ENCODE measurements at regions not wholly inside any gene's neighbourhood (a gene's known extent, or its start where the extent isn't known, plus 50 kb on each side); places are given as distances from the start of the nearest gene placed in this dataset.
"Not testable (repeated sequence)": the region's sequence is repeated elsewhere in the genome, so short reads cannot be mapped to it uniquely, and the experiment has no call there.

GRCh38 chr3:20288050-20288449 lies 102.0 kb upstream of the SGO1 start:
- Histone ChIP-seq H3K4me1 (ENCODE audit: control insufficient read depth in 1 of 2, insufficient read depth in 2 of 2, low read length in 2 of 2) (no peaks in the 10 kb centered on the region), H3K36me3 (replicated peaks in 1 of 2; ENCODE audit: control insufficient read depth in 1 of 2, insufficient read depth in 2 of 2, low read length in 2 of 2) (no peaks in the 10 kb centered on the region), H4K20me1 (ENCODE audit: insufficient read depth, low read length) (no peaks in the 10 kb centered on the region), H3K9me3 (replicated peaks in 1 of 2; ENCODE audit: control insufficient read depth in 1 of 2, insufficient read depth in 1 of 2, low read length in 2 of 2) (peaks cover 2 to 3% of the 10 kb centered on the region in 2 donors), H2AFZ (ENCODE audit: insufficient read depth, low read depth, low read length, poor library complexity, severe bottlenecking) (no peak overlapping the region), H3K79me2 (ENCODE audit: insufficient read depth, low read length) (no peaks in the 10 kb centered on the region), H3K4me2 (replicated peaks; ENCODE audit: extremely low read depth, low read length, poor library complexity, severe bottlenecking) (no peak overlapping the region), H3K27me3 (ENCODE audit: control insufficient read depth in 2 of 2, insufficient read depth in 2 of 2, low read length in 2 of 2) (no peaks in the 10 kb centered on the region), H3K27ac (ENCODE audit: low read depth in 1 of 2, low read length in 2 of 2) (no peak overlapping the region), H3K4me3 (replicated peaks in 1 of 3; ENCODE audit: low read depth in 2 of 3, low read length in 3 of 3) (no peak overlapping the region), H3K9ac (ENCODE audit: insufficient read depth, low read length, poor library complexity, severe bottlenecking) (no peak overlapping the region)
- TF ChIP-seq, protein P1, sequence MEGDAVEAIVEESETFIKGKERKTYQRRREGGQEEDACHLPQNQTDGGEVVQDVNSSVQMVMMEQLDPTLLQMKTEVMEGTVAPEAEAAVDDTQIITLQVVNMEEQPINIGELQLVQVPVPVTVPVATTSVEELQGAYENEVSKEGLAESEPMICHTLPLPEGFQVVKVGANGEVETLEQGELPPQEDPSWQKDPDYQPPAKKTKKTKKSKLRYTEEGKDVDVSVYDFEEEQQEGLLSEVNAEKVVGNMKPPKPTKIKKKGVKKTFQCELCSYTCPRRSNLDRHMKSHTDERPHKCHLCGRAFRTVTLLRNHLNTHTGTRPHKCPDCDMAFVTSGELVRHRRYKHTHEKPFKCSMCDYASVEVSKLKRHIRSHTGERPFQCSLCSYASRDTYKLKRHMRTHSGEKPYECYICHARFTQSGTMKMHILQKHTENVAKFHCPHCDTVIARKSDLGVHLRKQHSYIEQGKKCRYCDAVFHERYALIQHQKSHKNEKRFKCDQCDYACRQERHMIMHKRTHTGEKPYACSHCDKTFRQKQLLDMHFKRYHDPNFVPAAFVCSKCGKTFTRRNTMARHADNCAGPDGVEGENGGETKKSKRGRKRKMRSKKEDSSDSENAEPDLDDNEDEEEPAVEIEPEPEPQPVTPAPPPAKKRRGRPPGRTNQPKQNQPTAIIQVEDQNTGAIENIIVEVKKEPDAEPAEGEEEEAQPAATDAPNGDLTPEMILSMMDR (IDR thresholded peaks at IDR 0.05): no peak
- Mint-ChIP-seq H3K4me3 (no peak overlapping the region), H3K36me3 (no peaks in the 10 kb centered on the region), H3K4me1 (no peaks in the 10 kb centered on the region), H3K27me3 (ENCODE audit: low read depth in 3 of 3) (peaks cover 0 to 1% (median 1%) of the 10 kb centered on the region in 3 donors), H3K9me3 (peaks cover 6 to 27% (median 20%) of the 10 kb centered on the region in 7 donors), H3K27ac (no peak overlapping the region)
- no peak for DNase-seq
- intact Hi-C loops (cut with micrococcal nuclease): no loop called here

DNA sequence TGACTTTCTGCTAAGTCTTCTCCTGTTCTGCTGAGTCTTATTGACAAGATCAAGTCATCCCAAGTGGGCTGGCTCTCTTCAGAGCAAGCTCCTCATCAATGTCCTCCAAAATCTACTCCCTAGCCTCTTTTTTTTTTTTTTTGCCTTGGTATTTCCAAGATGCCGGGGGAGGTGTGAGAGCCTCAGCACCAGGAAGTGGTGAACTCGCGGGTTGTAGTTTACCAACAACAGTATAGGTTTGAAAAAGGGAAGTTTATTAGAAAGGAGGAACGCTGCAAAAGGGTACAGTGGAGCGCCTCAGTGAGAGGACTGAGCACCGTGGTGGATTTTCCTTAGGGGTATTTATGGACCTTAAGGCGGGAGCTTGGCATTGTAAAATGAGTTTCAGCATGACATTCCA lies 94.3 kb upstream of the SGO1 start:
- H3K4me3 ChIP-seq (replicated peaks in 1 of 3; ENCODE audit: low read depth in 2 of 3, low read length in 3 of 3): no peak overlapping the region
- H2AFZ ChIP-seq (ENCODE audit: insufficient read depth, low read depth, low read length, poor library complexity, severe bottlenecking): no peak overlapping the region
- H3K27ac Mint-ChIP-seq: no peak overlapping the region
- peaks cover 12 to 14% of the 10 kb centered on the region in 2 donors for H3K9me3 ChIP-seq (replicated peaks in 1 of 2; ENCODE audit: control insufficient read depth in 1 of 2, insufficient read depth in 1 of 2, low read length in 2 of 2)
- no peaks in the 10 kb centered on the region for H3K27me3 ChIP-seq (ENCODE audit: control insufficient read depth in 2 of 2, insufficient read depth in 2 of 2, low read length in 2 of 2)
- no peaks in the 10 kb centered on the region for H3K4me1 Mint-ChIP-seq
- no peaks in the 10 kb centered on the region for H3K36me3 Mint-ChIP-seq
- no peak overlapping the region for H3K27ac ChIP-seq (ENCODE audit: low read depth in 1 of 2, low read length in 2 of 2)
- H3K4me3 Mint-ChIP-seq: no peak overlapping the region
- H3K79me2 ChIP-seq (ENCODE audit: insufficient read depth, low read length): no peaks in the 10 kb centered on the region
- DNase-seq: no peak
- no peaks in the 10 kb centered on the region for H3K36me3 ChIP-seq (replicated peaks in 1 of 2; ENCODE audit: control insufficient read depth in 1 of 2, insufficient read depth in 2 of 2, low read length in 2 of 2)
- H4K20me1 ChIP-seq (ENCODE audit: insufficient read depth, low read length): no peaks in the 10 kb centered on the region
- H3K9me3 Mint-ChIP-seq: peaks cover 11 to 43% (median 24%) of the 10 kb centered on the region in 7 donors
- intact Hi-C loops (cut with micrococcal nuclease): no loop called here
- no peaks in the 10 kb centered on the region for H3K4me1 ChIP-seq (ENCODE audit: control insufficient read depth in 1 of 2, insufficient read depth in 2 of 2, low read length in 2 of 2)
- no peak overlapping the region for H3K9ac ChIP-seq (ENCODE audit: insufficient read depth, low read length, poor library complexity, severe bottlenecking)
- H3K4me2 ChIP-seq (replicated peaks; ENCODE audit: extremely low read depth, low read length, poor library complexity, severe bottlenecking): no peak overlapping the region
- peaks cover 0 to 2% (median 1%) of the 10 kb centered on the region in 3 donors for H3K27me3 Mint-ChIP-seq (ENCODE audit: low read depth in 3 of 3)
- 38% methylated on average over 5 of the region's 7 CpGs for WGBS (ENCODE audit: insufficient coverage)
- TF ChIP-seq, protein P1 (IDR thresholded peaks at IDR 0.05): no peak

DNA sequence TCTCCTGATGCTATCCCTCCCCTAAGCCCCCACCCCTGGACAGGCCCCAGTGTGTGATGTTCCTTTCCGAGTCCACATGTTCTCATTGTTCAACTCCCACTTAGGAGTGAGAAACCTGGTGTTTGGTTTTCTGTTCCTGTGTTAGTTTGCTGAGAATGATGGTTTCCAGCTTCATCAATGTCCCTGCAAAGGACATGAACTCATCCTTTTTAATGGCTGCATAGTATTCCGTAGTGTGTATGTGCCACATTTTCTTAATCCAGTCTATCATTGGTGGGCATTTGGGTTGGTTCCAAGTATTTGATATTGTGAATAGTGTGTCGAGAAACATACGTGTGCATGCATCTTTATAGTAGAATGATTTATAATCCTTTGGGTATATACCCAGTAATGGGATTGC lies 80.0 kb upstream of the SGO1 start:
- H3K79me2 ChIP-seq (ENCODE audit: insufficient read depth, low read length); H3K4me3 Mint-ChIP-seq; H3K4me3 ChIP-seq (replicated peaks in 1 of 3; ENCODE audit: low read depth in 2 of 3, low read length in 3 of 3); H4K20me1 ChIP-seq (ENCODE audit: insufficient read depth, low read length); H3K36me3 Mint-ChIP-seq; DNase-seq; intact Hi-C loops (cut with micrococcal nuclease); H3K27ac Mint-ChIP-seq; H3K4me1 Mint-ChIP-seq; H3K4me2 ChIP-seq (replicated peaks; ENCODE audit: extremely low read depth, low read length, poor library complexity, severe bottlenecking); H3K27me3 ChIP-seq (ENCODE audit: control insufficient read depth in 2 of 2, insufficient read depth in 2 of 2, low read length in 2 of 2); H3K9ac ChIP-seq (ENCODE audit: insufficient read depth, low read length, poor library complexity, severe bottlenecking); H3K27ac ChIP-seq (ENCODE audit: low read depth in 1 of 2, low read length in 2 of 2); H2AFZ ChIP-seq (ENCODE audit: insufficient read depth, low read depth, low read length, poor library complexity, severe bottlenecking); H3K36me3 ChIP-seq (replicated peaks in 1 of 2; ENCODE audit: control insufficient read depth in 1 of 2, insufficient read depth in 2 of 2, low read length in 2 of 2); H3K4me1 ChIP-seq (ENCODE audit: control insufficient read depth in 1 of 2, insufficient read depth in 2 of 2, low read length in 2 of 2); H3K27me3 Mint-ChIP-seq (ENCODE audit: low read depth in 3 of 3): not testable (repeated sequence)
- no CpG with 5 or more reads among the region's 4 CpGs for WGBS (ENCODE audit: insufficient coverage)
- H3K9me3 ChIP-seq (replicated peaks in 1 of 2; ENCODE audit: control insufficient read depth in 1 of 2, insufficient read depth in 1 of 2, low read length in 2 of 2): peaks cover 9 to 15% of the 10 kb centered on the region in 2 donors
- H3K9me3 Mint-ChIP-seq: peaks cover 3 to 29% (median 19%) of the 10 kb centered on the region in 7 donors

Data from CD14-positive monocyte (primary cell).